H4 (cell line): ENCODE measurements at regions not wholly inside any gene's neighbourhood (a gene's known extent, or its start where the extent isn't known, plus 50 kb on each side); places are given as distances from the start of the nearest gene placed in this dataset.
"Not testable (repeated sequence)": the region's sequence is repeated elsewhere in the genome, so short reads cannot be mapped to it uniquely, and the experiment has no call there.

Experiments used
- DNase-seq: peaks from one replicate; pipeline ENCODE4 v3.0.0-alpha.2; 2015; ENCODE audit warnings: low spot score

- DNase-seq: no peak
Observed at GRCh38 chrX:15116900-15117299, 153.0 kb downstream of the ASB9 start.

- no peak for DNase-seq
Observed at GRCh38 chrX:15114743-15115566, 154.9 kb downstream of the ASB9 start.

- peak; percentile 4 for DNase-seq
Observed at GRCh38 chrX:15107367-15107988, 162.4 kb downstream of the ASB9 start.

GRCh38 chrX:15098505-15098904 is 171.4 kb downstream of the ASB9 start:
- no peak for DNase-seq

- DNase-seq: no peak
Observed at GRCh38 chrX:15087747-15088146, 182.1 kb downstream of the ASB9 start.

GRCh38 chrX:15073313-15073712 is 196.6 kb downstream of the ASB9 start:
- DNase-seq: no peak

GRCh38 chrX:15072880-15073279 is 197.0 kb downstream of the ASB9 start:
- DNase-seq: no peak

GRCh38 chrX:15072259-15072658 is 197.6 kb downstream of the ASB9 start:
- no peak for DNase-seq

GRCh38 chrX:15059474-15059873 is 186.3 kb downstream of the MOSPD2 start:
- DNase-seq: no peak

GRCh38 chrX:15056044-15056443 is 182.8 kb downstream of the MOSPD2 start:
- DNase-seq: no peak

GRCh38 chrX:15055146-15055930 is 182.1 kb downstream of the MOSPD2 start:
- DNase-seq: no peak

GRCh38 chrX:15050395-15050794 is 177.2 kb downstream of the MOSPD2 start:
- no peak for DNase-seq

- DNase-seq: peak; percentile 16
Observed at GRCh38 chrX:15043538-15043937, 170.3 kb downstream of the MOSPD2 start.

GRCh38 chrX:15033917-15034316 is 160.7 kb downstream of the MOSPD2 start:
- DNase-seq: no peak

GRCh38 chrX:15017491-15017890 is 144.3 kb downstream of the MOSPD2 start:
- DNase-seq: no peak

- DNase-seq: no peak
Observed at GRCh38 chrX:15016051-15016450, 142.8 kb downstream of the MOSPD2 start.

GRCh38 chrX:15014281-15014680 is 141.1 kb downstream of the MOSPD2 start:
- no peak for DNase-seq

- no peak for DNase-seq
Observed at GRCh38 chrX:15013461-15013860, 140.2 kb downstream of the MOSPD2 start.

GRCh38 chrX:14997271-14997670 is 124.0 kb downstream of the MOSPD2 start:
- DNase-seq: no peak

- DNase-seq: not testable (repeated sequence)
Observed at GRCh38 chrX:14984425-14984824, 111.2 kb downstream of the MOSPD2 start.
